ENCODE measurements at regions not wholly inside any gene's neighbourhood (a gene's known extent, or its start where the extent isn't known, plus 50 kb on each side); places are given as distances from the start of the nearest gene placed in this dataset.

- TF ChIP-seq YY1 (IDR thresholded peaks at IDR 0.05; ENCODE audit: insufficient read depth, insufficient read length) (no peak), ZNF274 (IDR thresholded peaks at IDR 0.05; ENCODE audit: low read depth, low read length) (no peak)
Observed at GRCh38 chr2:41985573-41986095, 62.2 kb upstream of the PKDCC start.

Measured in NT2/D1 (cell line).